AG04449 (cell line): ENCODE measurements at regions not wholly inside any gene's neighbourhood (a gene's known extent, or its start where the extent isn't known, plus 50 kb on each side); places are given as distances from the start of the nearest gene placed in this dataset.

ENCODE experiments used
- CTCF ChIA-PET: fragments of 350-600 bp; formaldehyde crosslinking; extraction: SDS; loops from one replicate; lab custom pipeline; 2021; ENCODE audit warnings: antibody characterized with exemption; lab: Yijun Ruan, JAX
- POLR2A ChIA-PET: fragments of 400-600, 350-600 bp; formaldehyde crosslinking; extraction: SDS; loops from one replicate; lab custom pipeline; 2020; ENCODE audit warnings: antibody characterized with exemption, inconsistent platforms; lab: Yijun Ruan, JAX
- DNase-seq: peaks from one replicate; pipeline ENCODE4 v3.0.0-alpha.2; 2010; ENCODE audit warnings: low read depth, low spot score
- H3K4me3 ChIP-seq: 2 replicates; pipeline ENCODE4 v1.5.1; 2011; ENCODE audit warnings: low read depth, mild to moderate bottlenecking, control low read depth, low read length
- TF ChIP-seq, protein P1 (sequence below): IDR thresholded peaks from one replicate; pipeline ENCODE4 v1.5.1; 2011; ENCODE audit warnings: mild to moderate bottlenecking, moderate library complexity, low read length, control low read depth, inconsistent platforms; ENCODE audit not compliant: insufficient read depth; ENCODE audit errors: missing control alignments

DNA sequence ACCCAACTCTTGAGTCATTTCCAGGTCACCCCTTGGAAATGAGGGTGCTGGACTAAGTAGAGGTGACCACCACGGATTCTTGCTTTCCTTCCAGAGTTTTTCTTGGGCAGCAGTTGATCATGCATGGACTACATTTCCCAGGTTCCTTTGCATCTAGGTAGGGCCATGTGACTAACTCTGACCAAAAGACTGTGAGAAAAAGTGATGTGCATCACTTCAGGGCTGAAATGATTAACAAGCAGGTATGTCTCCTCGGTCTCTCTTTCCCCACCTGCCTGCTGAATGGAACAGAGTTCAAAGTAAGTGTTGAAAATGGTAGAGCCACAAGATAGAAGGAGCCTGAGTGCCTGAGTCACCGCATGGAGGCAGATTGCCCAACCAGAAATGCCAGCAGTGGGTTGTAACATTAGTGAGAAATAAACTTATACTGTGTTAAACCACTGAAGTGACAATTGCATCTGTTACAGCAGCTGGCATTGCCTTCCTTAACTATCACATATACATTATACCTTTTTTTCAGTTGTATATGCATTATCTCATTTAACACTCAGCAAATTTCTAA, 113.5 kb downstream of the MN1 start:
- ChIA-PET CTCF (no interaction called here), POLR2A (no interaction called here)
- TF ChIP-seq, protein P1, sequence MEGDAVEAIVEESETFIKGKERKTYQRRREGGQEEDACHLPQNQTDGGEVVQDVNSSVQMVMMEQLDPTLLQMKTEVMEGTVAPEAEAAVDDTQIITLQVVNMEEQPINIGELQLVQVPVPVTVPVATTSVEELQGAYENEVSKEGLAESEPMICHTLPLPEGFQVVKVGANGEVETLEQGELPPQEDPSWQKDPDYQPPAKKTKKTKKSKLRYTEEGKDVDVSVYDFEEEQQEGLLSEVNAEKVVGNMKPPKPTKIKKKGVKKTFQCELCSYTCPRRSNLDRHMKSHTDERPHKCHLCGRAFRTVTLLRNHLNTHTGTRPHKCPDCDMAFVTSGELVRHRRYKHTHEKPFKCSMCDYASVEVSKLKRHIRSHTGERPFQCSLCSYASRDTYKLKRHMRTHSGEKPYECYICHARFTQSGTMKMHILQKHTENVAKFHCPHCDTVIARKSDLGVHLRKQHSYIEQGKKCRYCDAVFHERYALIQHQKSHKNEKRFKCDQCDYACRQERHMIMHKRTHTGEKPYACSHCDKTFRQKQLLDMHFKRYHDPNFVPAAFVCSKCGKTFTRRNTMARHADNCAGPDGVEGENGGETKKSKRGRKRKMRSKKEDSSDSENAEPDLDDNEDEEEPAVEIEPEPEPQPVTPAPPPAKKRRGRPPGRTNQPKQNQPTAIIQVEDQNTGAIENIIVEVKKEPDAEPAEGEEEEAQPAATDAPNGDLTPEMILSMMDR, result no peak
- no peak overlapping the region for H3K4me3 ChIP-seq
- DNase-seq, result no peak

DNA sequence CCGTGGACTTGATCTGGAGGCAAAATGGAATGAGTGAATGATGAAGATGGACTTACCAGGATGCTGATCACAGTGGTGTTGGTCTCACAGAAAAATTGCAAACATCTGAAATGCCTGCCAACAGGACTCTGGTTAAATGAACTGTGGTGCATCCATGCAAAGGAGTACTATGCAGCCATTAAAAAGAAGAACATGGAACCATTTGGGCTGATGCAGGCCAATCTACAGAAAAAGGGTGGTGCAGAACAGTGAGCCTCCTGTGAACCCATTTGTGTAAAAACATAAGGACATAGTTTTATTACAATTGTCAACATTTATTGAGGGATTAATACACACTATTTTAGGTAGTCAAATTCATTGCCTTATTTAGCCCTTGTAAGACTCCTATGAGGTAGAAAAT, 111.9 kb downstream of the MN1 start:
- POLR2A ChIA-PET, result no interaction called here
- H3K4me3 ChIP-seq, result no peak overlapping the region
- CTCF ChIA-PET, result no interaction called here
- DNase-seq, result no peak
- TF ChIP-seq, protein P1, result no peak

DNA sequence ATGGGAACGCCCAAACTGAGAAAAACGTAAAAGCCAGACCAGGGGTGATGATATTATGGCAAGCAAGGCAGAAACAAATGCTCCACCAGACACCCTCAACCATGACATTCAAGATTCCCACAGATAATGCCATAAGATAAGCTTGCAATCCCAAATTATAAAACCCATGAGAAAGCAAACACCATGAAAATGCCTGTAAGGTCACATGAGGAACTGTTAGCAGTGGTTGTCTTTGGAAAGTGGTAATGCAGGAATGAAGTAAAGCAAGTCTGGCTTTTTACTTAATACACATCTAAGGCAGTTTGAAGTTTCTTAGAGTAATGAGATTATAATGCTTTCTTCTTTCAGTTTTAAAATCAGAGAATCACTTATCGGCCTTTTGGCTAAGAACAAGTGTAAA, 111.0 kb downstream of the MN1 start:
- TF ChIP-seq, protein P1, result no peak
- POLR2A ChIA-PET, result no interaction called here
- H3K4me3 ChIP-seq, result no peak overlapping the region
- DNase-seq, result no peak
- CTCF ChIA-PET, result no interaction called here

DNA sequence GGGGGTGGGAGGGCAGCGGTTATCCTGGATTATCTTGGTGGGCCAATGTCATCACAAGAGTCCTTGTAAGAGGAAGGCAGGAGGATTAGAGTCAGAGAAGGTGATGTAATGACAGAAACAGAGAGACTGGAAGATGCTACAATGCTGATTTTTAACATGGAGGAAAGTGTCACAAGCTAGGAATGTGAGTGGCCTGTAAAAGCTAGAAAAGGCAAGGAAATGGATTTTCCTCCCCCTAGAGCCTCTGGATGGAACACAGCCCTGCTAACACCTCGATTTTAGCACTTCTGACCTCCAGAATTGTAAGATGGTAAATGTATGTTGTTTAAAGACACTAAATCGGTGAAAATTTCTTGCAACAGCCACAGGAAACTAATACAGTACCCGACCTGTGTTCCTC, 109.3 kb downstream of the MN1 start:
- H3K4me3 ChIP-seq, result no peak overlapping the region
- ChIA-PET POLR2A (no interaction called here), CTCF (interaction anchor here (1.0 kb wide), 1 partner anchor 15 kb away, joined by 4 read pairs; no protein-coding TSS in a partner anchor)
- no peak for DNase-seq
- TF ChIP-seq, protein P1, result no peak

DNA sequence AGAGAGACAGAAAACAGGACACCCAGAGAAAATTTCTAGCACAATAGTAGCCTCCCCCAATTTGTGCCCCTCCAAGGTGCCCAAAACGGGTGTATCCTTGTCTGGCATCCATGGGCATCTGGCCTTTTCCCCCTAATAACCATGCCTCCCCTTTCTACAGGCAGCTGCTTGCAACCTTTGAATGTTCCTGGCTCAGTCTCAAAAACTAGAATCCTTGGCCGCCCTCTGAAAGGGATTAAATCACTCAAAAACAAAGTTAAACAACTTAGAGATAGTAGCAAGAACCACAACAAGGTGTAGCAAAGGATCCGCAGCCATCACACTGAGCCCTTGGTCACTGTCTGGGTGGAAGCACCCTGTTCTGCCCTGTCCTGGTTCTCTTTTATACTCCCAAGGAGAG, 105.6 kb downstream of the MN1 start:
- no peak overlapping the region for H3K4me3 ChIP-seq
- ChIA-PET POLR2A (no interaction called here), CTCF (interaction anchor here (1.2 kb wide), 1 partner anchor 290 kb away, joined by 4 read pairs; no protein-coding TSS in a partner anchor)
- DNase-seq, result no peak
- TF ChIP-seq, protein P1, result no peak

DNA sequence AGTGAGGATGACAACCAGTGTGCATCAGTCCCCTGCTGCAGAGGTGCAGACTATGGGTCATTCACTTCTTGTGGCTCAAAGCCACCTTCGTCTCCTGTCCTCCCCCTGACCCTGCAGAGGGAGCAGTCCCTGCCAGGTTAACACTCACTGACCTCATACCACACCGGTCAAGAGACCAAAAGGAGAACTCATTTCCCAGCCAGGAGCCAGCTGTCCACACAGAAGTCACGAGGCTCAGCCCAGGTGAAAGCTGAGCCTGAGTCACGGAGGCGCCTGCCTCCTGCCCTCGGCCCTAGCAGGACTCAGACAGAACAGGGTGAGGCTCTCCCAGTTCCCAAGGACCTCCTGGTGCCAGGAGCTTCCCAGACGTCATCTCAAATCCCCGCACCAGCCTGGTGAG, 103.7 kb downstream of the MN1 start:
- ChIA-PET CTCF (interaction anchor here (1.0 kb wide), 1 partner anchor 18 kb away, joined by 3 read pairs; no protein-coding TSS in a partner anchor), POLR2A (no interaction called here)
- no peak for DNase-seq
- TF ChIP-seq, protein P1, result no peak
- no peak overlapping the region for H3K4me3 ChIP-seq
